Esophagus squamous epithelium (tissue), 4 donors: ENCODE measurements at regions not wholly inside any gene's neighbourhood (a gene's known extent, or its start where the extent isn't known, plus 50 kb on each side); places are given as distances from the start of the nearest gene placed in this dataset.

Experiments
- POLR2A ChIP-seq, 4 donors: fragments of 450-650 bp; IDR thresholded peaks; one replicate each; pipeline ENCODE4 v1.6.1; 2017; ENCODE audit warnings: antibody characterized with exemption in 4 of 4, mild to moderate bottlenecking in 4 of 4, moderate library complexity in 3 of 4
- TF ChIP-seq, protein P1 (sequence below), 6 experiments: fragments of 450-650 bp in 4 of 6; fragments of 200-600 bp in 2 of 6; sonication (generic) in 2 of 6; IDR thresholded peaks; one replicate each; pipeline ENCODE4 v1.5.1; 2016 to 2019; ENCODE audit warnings: antibody characterized with exemption in 6 of 6, mild to moderate bottlenecking in 4 of 6, moderate library complexity in 4 of 6

DNA sequence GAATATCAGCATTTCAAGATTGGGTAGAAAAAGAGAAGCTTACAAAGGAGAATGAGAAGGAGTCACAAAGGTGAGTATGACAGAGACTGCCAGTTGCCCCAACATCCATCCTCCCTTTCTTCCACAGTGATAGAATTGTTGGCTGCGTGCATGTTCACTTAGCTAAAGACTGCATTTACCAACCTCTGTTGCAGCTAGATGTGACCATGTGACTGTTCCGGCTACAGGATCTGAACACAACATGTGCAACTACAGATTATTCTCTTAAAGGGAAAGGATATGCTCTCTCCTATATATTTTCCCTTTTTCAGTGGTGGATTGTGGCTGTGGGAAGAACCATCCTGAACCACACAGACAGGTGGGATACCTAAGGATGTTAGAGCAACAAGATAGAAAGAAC is 60.5 kb upstream of the ZNRF2 start:
- TF ChIP-seq, protein P1, sequence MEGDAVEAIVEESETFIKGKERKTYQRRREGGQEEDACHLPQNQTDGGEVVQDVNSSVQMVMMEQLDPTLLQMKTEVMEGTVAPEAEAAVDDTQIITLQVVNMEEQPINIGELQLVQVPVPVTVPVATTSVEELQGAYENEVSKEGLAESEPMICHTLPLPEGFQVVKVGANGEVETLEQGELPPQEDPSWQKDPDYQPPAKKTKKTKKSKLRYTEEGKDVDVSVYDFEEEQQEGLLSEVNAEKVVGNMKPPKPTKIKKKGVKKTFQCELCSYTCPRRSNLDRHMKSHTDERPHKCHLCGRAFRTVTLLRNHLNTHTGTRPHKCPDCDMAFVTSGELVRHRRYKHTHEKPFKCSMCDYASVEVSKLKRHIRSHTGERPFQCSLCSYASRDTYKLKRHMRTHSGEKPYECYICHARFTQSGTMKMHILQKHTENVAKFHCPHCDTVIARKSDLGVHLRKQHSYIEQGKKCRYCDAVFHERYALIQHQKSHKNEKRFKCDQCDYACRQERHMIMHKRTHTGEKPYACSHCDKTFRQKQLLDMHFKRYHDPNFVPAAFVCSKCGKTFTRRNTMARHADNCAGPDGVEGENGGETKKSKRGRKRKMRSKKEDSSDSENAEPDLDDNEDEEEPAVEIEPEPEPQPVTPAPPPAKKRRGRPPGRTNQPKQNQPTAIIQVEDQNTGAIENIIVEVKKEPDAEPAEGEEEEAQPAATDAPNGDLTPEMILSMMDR (IDR thresholded peaks at IDR 0.05), result no peak
- no peak for TF ChIP-seq POLR2A (IDR thresholded peaks at IDR 0.05)
